HEK293 (cell line): ENCODE measurements at regions not wholly inside any gene's neighbourhood (a gene's known extent, or its start where the extent isn't known, plus 50 kb on each side); places are given as distances from the start of the nearest gene placed in this dataset.

Experiments
- CTCF ChIA-PET: fragments of 350-600 bp; formaldehyde crosslinking; extraction: SDS; loops from one replicate; lab custom pipeline; 2021; ENCODE audit warnings: antibody characterized with exemption; lab: Yijun Ruan, JAX
- POLR2A ChIA-PET: fragments of 300-600 bp; formaldehyde crosslinking; extraction: SDS; loops from one replicate; lab custom pipeline; 2020; ENCODE audit warnings: antibody characterized with exemption, inconsistent platforms; lab: Yijun Ruan, JAX
- H3K27ac ChIP-seq: fragments of 200-500 bp; sonication (Bioruptor generic); 2 replicates; pipeline ENCODE4 v1.5.1; 2014; ENCODE audit warnings: low read depth, low read length, control low read depth, inconsistent platforms; ENCODE audit errors: extremely low read depth
- H3K36me3 ChIP-seq, 2 experiments: fragments of 200-500 bp in 1 of 2; sonication (Bioruptor generic) in 1 of 2; 1 replicate in 1 of 2; 2 replicates in 1 of 2; pipeline ENCODE4 v1.5.1; 2014 to 2017; ENCODE audit warnings: inconsistent platforms in 2 of 2, low read length in 2 of 2; ENCODE audit not compliant: control insufficient read depth in 2 of 2, insufficient read depth in 1 of 2
- H3K4me1 ChIP-seq: fragments of 200-500 bp; sonication (Bioruptor generic); 2 replicates; pipeline ENCODE4 v1.5.1; 2014; ENCODE audit warnings: mild to moderate bottlenecking, low read length, inconsistent platforms; ENCODE audit not compliant: control insufficient read depth, insufficient read depth
- H3K4me3 ChIP-seq: 2 replicates; pipeline ENCODE4 v1.5.1; 2011; ENCODE audit warnings: low read depth, mild to moderate bottlenecking, control low read depth, low read length, moderate library complexity
- H3K9me3 ChIP-seq: fragments of 200-500 bp; sonication (Bioruptor generic); 2 replicates; pipeline ENCODE4 v1.5.1; 2014; ENCODE audit warnings: low read depth, low read length, inconsistent platforms; ENCODE audit not compliant: control insufficient read depth, insufficient read depth
- EGR2 ChIP-seq: fragments of 450-650 bp; formaldehyde crosslinking; IDR thresholded peaks from 2 replicates; pipeline ENCODE4 v1.5.1; 2016; ENCODE audit warnings: low read depth, missing biosample characterization, missing genetic modification characterization
- FEZF1 ChIP-seq: fragments of 450-650 bp; formaldehyde crosslinking; IDR thresholded peaks from 2 replicates; pipeline ENCODE4 v1.5.1; 2016; ENCODE audit warnings: missing biosample characterization, missing genetic modification characterization
- GLI4 ChIP-seq: fragments of 450-650 bp; formaldehyde crosslinking; IDR thresholded peaks from 2 replicates; pipeline ENCODE4 v1.5.1; 2016; ENCODE audit warnings: missing biosample characterization, missing genetic modification characterization
- HOXA7 ChIP-seq: sonication (generic); formaldehyde crosslinking; IDR thresholded peaks from 2 replicates; pipeline ENCODE4 v1.8.1; 2022; ENCODE audit warnings: missing genetic modification reagents, borderline replicate concordance
- KLF1 ChIP-seq: fragments of 450-650 bp; formaldehyde crosslinking; IDR thresholded peaks from 2 replicates; pipeline ENCODE4 v1.5.1; 2016; ENCODE audit warnings: missing biosample characterization, missing genetic modification characterization
- OSR2 ChIP-seq: fragments of 450-650 bp; formaldehyde crosslinking; IDR thresholded peaks from 2 replicates; pipeline ENCODE4 v1.5.1; 2016; ENCODE audit warnings: missing biosample characterization, missing genetic modification characterization
- PATZ1 ChIP-seq: fragments of 450-650 bp; formaldehyde crosslinking; IDR thresholded peaks from 2 replicates; pipeline ENCODE4 v1.5.1; 2016; ENCODE audit warnings: missing biosample characterization, missing genetic modification characterization
- REPIN1 ChIP-seq: fragments of 450-650 bp; formaldehyde crosslinking; IDR thresholded peaks from 2 replicates; pipeline ENCODE4 v1.5.1; 2017; ENCODE audit warnings: missing biosample characterization, missing genetic modification characterization, low read depth
- SETDB1 ChIP-seq: IDR thresholded peaks from one replicate; pipeline ENCODE4 v1.6.1; 2017; ENCODE audit warnings: mild to moderate bottlenecking, low read length, moderate library complexity, mixed read lengths; ENCODE audit not compliant: insufficient read length
- WT1 ChIP-seq: fragments of 450-650 bp; formaldehyde crosslinking; IDR thresholded peaks from 2 replicates; pipeline ENCODE4 v1.5.1; 2016; ENCODE audit warnings: missing biosample characterization, missing genetic modification characterization
- YY2 ChIP-seq: fragments of 450-650 bp; formaldehyde crosslinking; IDR thresholded peaks from 2 replicates; pipeline ENCODE4 v1.5.1; 2016; ENCODE audit warnings: missing biosample characterization, missing genetic modification characterization
- ZNF138 ChIP-seq: fragments of 450-650 bp; formaldehyde crosslinking; IDR thresholded peaks from 2 replicates; pipeline ENCODE4 v1.5.1; 2016; ENCODE audit warnings: missing biosample characterization, missing genetic modification characterization, borderline replicate concordance
- ZNF157 ChIP-seq: fragments of 450-650 bp; formaldehyde crosslinking; IDR thresholded peaks from 2 replicates; pipeline ENCODE4 v1.5.1; 2016; ENCODE audit warnings: missing biosample characterization, missing genetic modification characterization
- ZNF16 ChIP-seq: fragments of 450-650 bp; formaldehyde crosslinking; IDR thresholded peaks from 2 replicates; pipeline ENCODE4 v1.5.1; 2016; ENCODE audit warnings: low read depth, missing biosample characterization, missing genetic modification characterization
- ZNF169 ChIP-seq: fragments of 450-650 bp; formaldehyde crosslinking; IDR thresholded peaks from 2 replicates; pipeline ENCODE4 v1.5.1; 2016; ENCODE audit warnings: missing biosample characterization, missing genetic modification characterization
- ZNF184 ChIP-seq: fragments of 450-650 bp; IDR thresholded peaks from 2 replicates; pipeline ENCODE4 v1.5.1; 2018; ENCODE audit warnings: missing biosample characterization, mild to moderate bottlenecking, missing genetic modification characterization
- ZNF211 ChIP-seq: fragments of 450-650 bp; formaldehyde crosslinking; IDR thresholded peaks from 2 replicates; pipeline ENCODE4 v1.5.1; 2016; ENCODE audit warnings: low read depth, missing biosample characterization, missing genetic modification characterization
- ZNF221 ChIP-seq: fragments of 450-650 bp; formaldehyde crosslinking; IDR thresholded peaks from 2 replicates; pipeline ENCODE4 v1.5.1; 2017; ENCODE audit warnings: missing biosample characterization, missing genetic modification characterization, borderline replicate concordance
- ZNF292 ChIP-seq: fragments of 450-650 bp; formaldehyde crosslinking; IDR thresholded peaks from 2 replicates; pipeline ENCODE4 v1.5.1; 2016; ENCODE audit warnings: low read depth, missing biosample characterization, missing genetic modification characterization, borderline replicate concordance
- ZNF341 ChIP-seq: fragments of 450-650 bp; formaldehyde crosslinking; IDR thresholded peaks from 2 replicates; pipeline ENCODE4; 2016; ENCODE audit warnings: low read depth, missing biosample characterization, missing genetic modification characterization
- ZNF350 ChIP-seq: fragments of 450-650 bp; formaldehyde crosslinking; IDR thresholded peaks from 2 replicates; pipeline ENCODE4 v1.5.0; 2017; ENCODE audit warnings: missing biosample characterization, mild to moderate bottlenecking, missing genetic modification characterization
- ZNF404 ChIP-seq: fragments of 450-650 bp; formaldehyde crosslinking; IDR thresholded peaks from 2 replicates; pipeline ENCODE4 v1.5.1; 2017; ENCODE audit warnings: missing biosample characterization, missing genetic modification characterization
- ZNF701 ChIP-seq: fragments of 450-650 bp; formaldehyde crosslinking; IDR thresholded peaks from 2 replicates; pipeline ENCODE4 v1.5.1; 2016; ENCODE audit warnings: missing biosample characterization, missing genetic modification characterization
- ZNF785 ChIP-seq: fragments of 450-650 bp; formaldehyde crosslinking; IDR thresholded peaks from 2 replicates; pipeline ENCODE4 v1.5.1; 2016; ENCODE audit warnings: missing biosample characterization, missing genetic modification characterization
- ZNF837 ChIP-seq: fragments of 450-650 bp; formaldehyde crosslinking; IDR thresholded peaks from 2 replicates; pipeline ENCODE4 v1.5.1; 2016; ENCODE audit warnings: missing biosample characterization, missing genetic modification characterization
- ZSCAN4 ChIP-seq: fragments of 450-650 bp; formaldehyde crosslinking; IDR thresholded peaks from 2 replicates; pipeline ENCODE4 v1.5.1; 2017; ENCODE audit warnings: missing biosample characterization, missing genetic modification characterization
- TF ChIP-seq, protein P1 (sequence below): fragments of 450-650 bp; formaldehyde crosslinking; conservative IDR thresholded peaks from 2 replicates; pipeline ENCODE4 v1.5.1; 2016; ENCODE audit warnings: low read depth, missing biosample characterization, missing genetic modification characterization

GRCh38 chr4:38365261-38365660 is 298.7 kb upstream of the KLF3 start (continued):
- no peak for TF ChIP-seq ZNF404 (tag by site-specific recombination)
- no peak for TF ChIP-seq ZNF138 (tag by site-specific recombination)
- TF ChIP-seq SETDB1 = no peak
- TF ChIP-seq ZNF184 (tag by site-specific recombination) = no peak
- no peak for TF ChIP-seq ZNF701

DNA sequence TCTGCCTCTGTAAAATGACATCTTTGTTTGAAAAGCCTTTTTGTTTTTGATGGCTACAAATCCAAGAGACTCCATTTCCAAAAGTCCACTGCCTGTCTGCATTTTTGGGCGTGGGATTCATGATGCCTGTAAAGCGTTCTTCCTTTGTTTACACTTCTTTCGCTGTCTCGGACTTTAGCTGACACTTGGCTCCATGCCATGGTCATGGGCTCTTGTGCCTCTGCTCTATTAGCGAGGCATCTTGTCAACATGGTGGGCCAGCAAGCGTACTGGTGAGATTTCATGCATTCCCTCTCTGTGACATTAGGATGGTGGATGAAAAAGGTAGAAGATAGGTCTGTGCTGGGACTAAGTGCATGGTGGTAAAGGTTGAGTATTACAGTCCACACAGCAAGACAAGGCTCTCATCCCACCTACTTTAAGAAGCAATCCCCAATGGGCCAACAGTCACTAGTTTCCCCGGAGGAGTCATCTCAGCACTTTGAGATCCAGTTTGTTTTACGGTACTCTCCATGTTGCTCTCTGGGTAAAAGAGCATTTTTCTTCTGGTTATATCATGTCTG is 298.2 kb upstream of the KLF3 start:
- ChIA-PET POLR2A (no interaction called here), CTCF (no interaction called here)
- H3K9me3 ChIP-seq = no peaks in the 10 kb centered on the region
- H3K27ac ChIP-seq = no peak overlapping the region
- no peaks in the 10 kb centered on the region for H3K36me3 ChIP-seq
- H3K4me1 ChIP-seq = peaks cover 4% of the 10 kb centered on the region; the same call in 1 of the 2 replicates
- TF ChIP-seq ZNF292 (tag by site-specific recombination) (no peak), OSR2 (no peak), ZNF837 (tag by site-specific recombination) (no peak), ZNF350 (tag by site-specific recombination) (no peak), ZNF221 (tag by site-specific recombination) (no peak), ZNF16 (tag by site-specific recombination) (no peak), YY2 (tag by site-specific recombination) (no peak)
- no peak overlapping the region for H3K4me3 ChIP-seq

DNA sequence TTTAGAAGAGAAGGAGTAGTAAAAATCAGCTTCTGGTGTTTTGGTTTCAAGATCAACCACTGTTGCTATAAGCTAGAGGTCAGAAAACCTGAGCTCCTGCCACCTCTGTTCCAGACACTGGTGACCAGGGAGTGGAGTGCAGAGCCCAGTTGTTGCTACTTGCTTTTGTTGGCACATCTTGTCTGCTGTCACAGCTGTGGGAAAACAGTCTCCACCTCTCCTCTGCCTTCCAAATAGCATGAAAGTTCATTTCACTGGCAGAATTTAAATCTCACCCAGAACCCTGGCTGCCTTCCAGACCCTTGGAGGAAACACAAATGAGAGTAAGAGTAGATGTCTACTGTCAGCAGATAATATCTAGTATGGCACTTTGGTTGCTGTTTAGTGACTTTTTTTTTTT is 297.5 kb upstream of the KLF3 start:
- ChIA-PET POLR2A (no interaction called here), CTCF (no interaction called here)
- TF ChIP-seq FEZF1 (tag by site-specific recombination) = peak; percentile 59
- TF ChIP-seq ZNF221 (tag by site-specific recombination) = no peak
- TF ChIP-seq PATZ1 (tag by site-specific recombination) = no peak
- TF ChIP-seq KLF1 = no peak
- TF ChIP-seq HOXA7 = no peak
- no peak for TF ChIP-seq EGR2 (tag by site-specific recombination)
- no peaks in the 10 kb centered on the region for H3K36me3 ChIP-seq
- no peak overlapping the region for H3K27ac ChIP-seq
- H3K4me3 ChIP-seq = no peak overlapping the region
- H3K9me3 ChIP-seq = no peaks in the 10 kb centered on the region
- H3K4me1 ChIP-seq = peaks cover 4% of the 10 kb centered on the region; the same call in 1 of the 2 replicates

- Histone ChIP-seq H3K36me3 (no peaks in the 10 kb centered on the region), H3K4me1 (peaks cover 4% of the 10 kb centered on the region; the same call in 1 of the 2 replicates), H3K4me3 (no peak overlapping the region), H3K27ac (no peak overlapping the region), H3K9me3 (no peaks in the 10 kb centered on the region)
- POLR2A ChIA-PET = no interaction called here
- CTCF ChIA-PET = no interaction called here
- TF ChIP-seq ZNF211 (tag by site-specific recombination) (no peak), ZNF341 (tag by site-specific recombination) (no peak), GLI4 (tag by site-specific recombination) (no peak), WT1 (no peak), ZNF157 (no peak), ZSCAN4 (no peak), ZNF785 (tag by site-specific recombination) (no peak), REPIN1 (tag by site-specific recombination) (no peak), ZNF169 (tag by site-specific recombination) (no peak)
- TF ChIP-seq, protein P1, sequence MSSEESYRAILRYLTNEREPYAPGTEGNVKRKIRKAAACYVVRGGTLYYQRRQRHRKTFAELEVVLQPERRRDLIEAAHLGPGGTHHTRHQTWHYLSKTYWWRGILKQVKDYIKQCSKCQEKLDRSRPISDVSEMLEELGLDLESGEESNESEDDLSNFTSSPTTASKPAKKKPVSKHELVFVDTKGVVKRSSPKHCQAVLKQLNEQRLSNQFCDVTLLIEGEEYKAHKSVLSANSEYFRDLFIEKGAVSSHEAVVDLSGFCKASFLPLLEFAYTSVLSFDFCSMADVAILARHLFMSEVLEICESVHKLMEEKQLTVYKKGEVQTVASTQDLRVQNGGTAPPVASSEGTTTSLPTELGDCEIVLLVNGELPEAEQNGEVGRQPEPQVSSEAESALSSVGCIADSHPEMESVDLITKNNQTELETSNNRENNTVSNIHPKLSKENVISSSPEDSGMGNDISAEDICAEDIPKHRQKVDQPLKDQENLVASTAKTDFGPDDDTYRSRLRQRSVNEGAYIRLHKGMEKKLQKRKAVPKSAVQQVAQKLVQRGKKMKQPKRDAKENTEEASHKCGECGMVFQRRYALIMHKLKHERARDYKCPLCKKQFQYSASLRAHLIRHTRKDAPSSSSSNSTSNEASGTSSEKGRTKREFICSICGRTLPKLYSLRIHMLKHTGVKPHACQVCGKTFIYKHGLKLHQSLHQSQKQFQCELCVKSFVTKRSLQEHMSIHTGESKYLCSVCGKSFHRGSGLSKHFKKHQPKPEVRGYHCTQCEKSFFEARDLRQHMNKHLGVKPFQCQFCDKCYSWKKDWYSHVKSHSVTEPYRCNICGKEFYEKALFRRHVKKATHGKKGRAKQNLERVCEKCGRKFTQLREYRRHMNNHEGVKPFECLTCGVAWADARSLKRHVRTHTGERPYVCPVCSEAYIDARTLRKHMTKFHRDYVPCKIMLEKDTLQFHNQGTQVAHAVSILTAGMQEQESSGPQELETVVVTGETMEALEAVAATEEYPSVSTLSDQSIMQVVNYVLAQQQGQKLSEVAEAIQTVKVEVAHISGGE (tag by site-specific recombination) = no peak
Measured at GRCh38 chr4:38366997-38367396, 297.0 kb upstream of the KLF3 start.
